HG02973 (cell line): ENCODE measurements at regions not wholly inside any gene's neighbourhood (a gene's known extent, or its start where the extent isn't known, plus 50 kb on each side); places are given as distances from the start of the nearest gene placed in this dataset.
"Not testable (repeated sequence)": the region's sequence is repeated elsewhere in the genome, so short reads cannot be mapped to it uniquely, and the experiment has no call there.

ENCODE experiments used
- ATAC-seq: cut with Tn5 transposase; IDR thresholded peaks from one replicate; pipeline ENCODE4 v1.9.1; 2021; ENCODE audit warnings: moderate library complexity; ENCODE audit not compliant: unreplicated experiment

GRCh38 chr1:96104906-96105305 lies 616.7 kb upstream of the PTBP2 start:
- ATAC-seq: no peak

DNA sequence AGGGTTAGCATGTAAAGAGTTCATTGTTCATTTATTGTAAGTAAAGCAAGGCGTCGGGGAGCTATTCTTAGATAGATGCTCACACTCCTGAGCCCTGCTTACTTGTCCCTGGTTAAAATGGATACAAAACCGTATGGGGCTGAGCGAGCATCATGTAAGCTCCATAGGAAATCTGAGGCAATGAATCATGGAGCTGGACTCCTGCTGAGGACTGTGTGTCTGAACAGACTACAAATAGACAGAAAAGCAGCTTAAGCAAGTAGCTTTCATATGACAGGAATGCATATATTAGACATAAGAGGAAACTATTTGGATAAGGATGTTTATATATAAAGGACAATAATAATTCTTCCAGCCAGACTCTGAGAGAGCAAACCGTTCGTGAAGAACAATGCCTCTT lies 604.9 kb upstream of the PTBP2 start:
- no peak for ATAC-seq

DNA sequence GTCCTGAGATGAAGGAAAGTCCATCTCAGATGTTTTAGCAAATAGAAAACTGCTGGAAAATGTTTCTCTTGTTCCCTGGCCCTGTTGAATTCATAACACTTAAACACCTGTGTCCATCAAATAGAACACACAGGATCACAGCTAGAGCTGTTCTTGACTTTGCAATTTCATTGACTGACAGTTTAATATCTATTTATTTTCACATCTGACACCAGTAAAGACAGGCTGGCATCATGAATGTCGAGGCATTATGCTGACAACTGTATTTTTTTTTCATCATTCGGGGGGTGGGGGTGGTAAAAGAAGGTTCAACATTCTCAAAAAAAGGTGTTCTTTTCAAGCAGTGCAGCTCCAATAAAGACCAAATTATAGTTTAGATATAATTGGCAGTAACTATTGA lies 591.2 kb upstream of the PTBP2 start:
- ATAC-seq: no peak

DNA sequence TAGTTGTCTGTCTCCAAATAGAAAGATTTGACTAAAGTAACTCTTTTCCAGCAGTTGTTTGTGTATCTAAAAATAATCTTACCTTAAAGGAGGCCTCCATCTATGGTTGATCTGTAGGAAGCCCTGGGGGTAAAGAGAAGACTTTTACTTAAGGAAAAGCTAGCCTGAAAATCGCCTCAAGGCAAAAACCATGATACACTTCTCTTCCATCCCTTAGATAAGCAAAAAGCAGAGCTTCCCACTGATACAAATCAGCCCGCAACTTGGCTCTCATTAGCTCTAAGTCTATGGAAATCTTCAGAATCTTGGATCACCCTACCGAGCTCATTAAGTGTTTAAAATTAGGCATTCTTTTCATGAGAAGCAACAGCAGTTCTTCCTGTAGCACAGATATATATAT lies 576.9 kb upstream of the PTBP2 start:
- ATAC-seq: no peak

DNA sequence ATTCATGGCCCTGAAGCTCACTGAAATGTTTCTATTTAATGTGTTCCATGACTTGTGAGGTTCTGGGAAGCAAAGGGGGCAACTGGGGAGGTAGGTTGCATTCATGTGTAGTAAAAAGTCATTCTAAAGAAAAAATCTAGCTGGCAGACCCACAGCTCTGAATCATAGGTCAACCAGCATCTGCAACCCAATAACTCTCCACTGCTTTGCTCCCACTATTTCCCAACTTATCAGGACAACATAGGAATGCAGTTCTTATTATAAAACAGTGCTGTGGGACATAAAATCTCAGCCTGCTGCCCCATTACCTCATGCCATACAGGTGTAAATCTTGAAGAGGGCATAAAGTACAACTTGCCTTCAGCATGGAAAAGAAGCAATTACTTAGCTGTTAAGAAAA lies 576.1 kb upstream of the PTBP2 start:
- ATAC-seq: no peak

DNA sequence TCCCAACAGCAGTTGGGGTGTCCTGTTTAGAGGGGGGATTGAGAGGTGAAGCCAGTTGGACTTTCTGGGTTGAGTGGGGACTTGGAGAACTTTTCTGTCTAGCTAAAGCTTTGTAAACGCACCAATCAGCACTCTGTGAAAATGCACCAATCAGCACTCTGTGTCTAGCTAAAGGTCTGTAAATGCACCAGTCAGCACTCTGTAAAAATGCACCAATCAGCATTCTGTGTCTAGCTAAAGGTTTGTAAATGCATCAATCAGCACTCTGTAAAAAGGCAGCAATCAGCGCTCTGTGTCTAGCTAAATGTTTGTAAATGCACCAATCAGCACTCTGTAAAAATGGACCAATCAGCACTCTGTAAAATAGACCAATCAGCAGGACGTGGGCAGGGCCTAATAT lies 568.6 kb upstream of the PTBP2 start:
- not testable (repeated sequence) for ATAC-seq

GRCh38 chr1:96157101-96157500 lies 564.5 kb upstream of the PTBP2 start:
- no peak for ATAC-seq

DNA sequence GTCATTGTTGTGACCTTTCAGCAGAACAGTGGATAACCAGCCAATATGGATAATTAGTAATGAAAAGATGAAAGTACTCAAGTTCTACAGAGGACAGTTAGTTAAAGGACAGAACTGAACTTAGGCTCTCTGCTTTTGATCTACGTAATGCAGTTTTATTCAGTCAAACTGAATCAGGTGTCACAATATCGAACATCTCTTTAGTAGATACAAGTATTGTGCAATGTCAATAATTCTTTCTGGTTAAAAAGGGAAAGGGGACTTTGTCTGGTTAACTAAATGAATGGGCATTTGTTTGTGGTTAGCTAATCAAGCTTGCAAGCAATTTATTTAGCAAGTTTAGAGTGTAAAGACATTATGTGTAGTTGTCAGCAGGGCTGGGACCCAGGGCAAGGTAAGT lies 562.2 kb upstream of the PTBP2 start:
- ATAC-seq: no peak

DNA sequence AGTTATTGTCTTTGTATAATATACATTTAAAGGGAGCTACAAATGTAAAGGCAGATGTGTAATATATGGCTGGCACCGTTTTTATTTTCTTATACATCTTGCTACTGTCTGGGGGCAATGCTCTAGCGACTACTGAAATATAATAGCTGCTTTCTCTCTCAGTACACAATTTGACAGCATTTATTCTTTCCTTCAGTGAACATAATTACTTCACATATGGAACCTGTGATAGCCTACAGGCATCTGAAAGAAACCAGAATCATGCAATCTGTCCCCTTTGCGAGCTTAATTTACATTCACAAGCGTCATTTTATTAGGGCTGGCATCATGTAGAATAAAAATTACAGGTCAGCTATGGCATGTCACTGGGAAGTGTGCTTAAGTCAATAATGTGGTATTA lies 557.5 kb upstream of the PTBP2 start:
- ATAC-seq: no peak

DNA sequence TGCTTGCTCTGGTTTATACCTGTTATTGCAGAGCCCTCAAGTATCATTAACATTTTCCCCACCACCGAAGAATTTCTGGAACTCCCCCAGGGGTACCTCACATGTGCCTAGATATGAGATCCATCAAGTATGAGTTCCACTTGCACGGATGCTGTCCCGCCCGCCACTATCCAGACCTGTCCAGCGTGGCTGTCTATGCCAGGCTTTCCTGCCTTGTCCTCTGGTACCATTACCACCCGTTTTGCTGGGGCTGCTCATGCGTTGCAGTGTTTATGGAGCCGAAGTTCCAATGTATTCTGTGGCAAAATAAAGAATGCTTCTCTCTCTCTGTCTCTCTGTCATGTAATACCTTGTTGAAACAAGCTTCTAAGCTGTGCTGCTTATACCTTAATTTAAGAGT lies 543.5 kb upstream of the PTBP2 start:
- ATAC-seq: no peak

DNA sequence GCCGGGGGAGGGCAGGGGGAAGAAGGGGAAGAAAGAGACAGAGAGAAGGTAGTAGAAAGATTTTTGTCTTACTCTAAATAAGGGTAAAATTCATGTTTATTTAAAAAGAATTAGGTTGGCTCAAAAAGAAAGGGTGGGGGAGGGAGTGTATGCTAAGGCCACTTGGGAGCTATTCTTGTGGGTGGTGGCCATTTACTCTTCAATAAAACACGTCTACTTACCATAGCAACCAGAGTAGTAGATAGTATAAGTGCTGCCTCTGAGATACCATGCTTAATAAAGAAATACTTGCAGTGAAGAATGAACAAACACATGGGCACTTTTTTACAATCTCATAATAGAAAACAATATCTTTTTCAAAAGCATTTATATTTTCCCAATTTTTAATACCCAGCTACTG lies 538.1 kb upstream of the PTBP2 start:
- no peak for ATAC-seq

GRCh38 chr1:96183928-96184327 lies 537.7 kb upstream of the PTBP2 start:
- ATAC-seq: no peak

GRCh38 chr1:96185181-96185580 lies 536.4 kb upstream of the PTBP2 start:
- no peak for ATAC-seq

DNA sequence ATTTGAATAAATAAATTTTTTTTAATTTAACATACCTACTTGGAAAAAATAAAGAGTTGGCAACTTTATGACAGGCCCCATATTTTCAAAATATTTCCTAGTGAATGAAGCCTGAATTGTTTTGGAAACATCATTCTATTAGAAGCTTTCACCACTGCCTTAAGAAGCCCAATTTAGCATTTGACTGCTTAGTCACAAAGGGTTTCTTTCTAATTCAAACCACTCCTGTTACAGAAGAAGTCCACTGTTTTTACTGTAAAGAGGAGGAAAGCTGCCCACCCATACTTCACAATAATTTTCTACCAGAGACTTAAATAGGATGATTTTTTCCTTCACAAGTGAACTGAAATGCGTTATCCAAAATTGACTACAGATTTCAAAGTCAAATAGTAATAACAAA lies 534.6 kb upstream of the PTBP2 start:
- ATAC-seq: no peak

DNA sequence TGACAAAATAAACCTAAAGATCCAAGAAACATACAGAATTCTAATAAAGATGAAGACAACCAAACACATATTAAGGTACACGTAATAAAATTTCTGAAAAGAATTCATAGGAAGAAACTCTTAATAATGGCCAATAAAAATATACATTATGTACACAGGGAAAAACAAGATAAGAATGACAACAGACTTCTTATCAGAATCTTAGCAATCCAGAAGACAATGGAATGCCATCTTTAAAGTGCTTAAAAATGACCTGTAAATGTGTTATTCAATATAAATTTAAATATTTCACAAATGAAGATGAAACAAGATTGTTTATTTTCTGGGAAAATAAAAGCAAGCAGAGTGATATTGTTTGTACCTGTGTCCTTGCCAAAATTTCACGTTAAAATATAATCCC lies 530.4 kb upstream of the PTBP2 start:
- no peak for ATAC-seq

DNA sequence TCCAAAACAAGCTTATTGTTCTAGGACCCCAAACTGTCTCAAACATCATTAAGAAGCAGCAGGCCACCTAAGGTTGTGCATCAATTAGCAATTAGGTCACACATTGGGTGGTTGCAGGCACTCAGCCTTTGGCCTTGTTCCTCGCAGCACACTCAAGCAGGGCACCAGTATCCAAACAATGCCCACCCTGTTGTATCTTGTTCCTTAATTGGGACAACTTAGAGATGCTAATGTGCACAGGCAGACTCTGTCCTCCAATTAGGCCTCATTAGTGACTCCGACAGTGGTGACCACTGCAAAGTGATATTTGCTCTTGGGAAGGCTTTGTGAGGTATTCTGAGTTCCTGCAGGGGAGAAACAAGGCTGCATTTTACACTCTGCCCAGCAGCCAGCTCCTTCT lies 515.1 kb upstream of the PTBP2 start:
- ATAC-seq: no peak

GRCh38 chr1:96207936-96208335 lies 513.6 kb upstream of the PTBP2 start:
- no peak for ATAC-seq

DNA sequence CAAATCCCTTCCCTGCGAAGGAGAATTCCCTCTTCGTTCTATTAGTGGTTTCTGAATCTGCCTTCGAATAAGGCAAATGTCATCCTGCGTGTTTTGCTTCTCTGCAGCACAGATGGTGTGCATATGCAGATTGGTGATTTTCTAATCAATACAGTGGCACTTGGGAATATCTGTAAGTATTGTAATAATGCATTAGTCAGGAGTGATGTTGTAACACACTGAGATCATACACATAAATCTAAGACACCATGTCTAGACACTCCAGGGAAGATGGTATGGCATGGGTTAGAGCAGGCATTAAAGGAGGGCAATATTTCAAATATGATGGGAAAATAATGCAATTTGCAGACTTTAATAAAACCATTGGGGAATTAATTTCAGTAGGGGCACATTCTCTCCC lies 513.2 kb upstream of the PTBP2 start:
- no peak for ATAC-seq

- ATAC-seq: no peak
Measured at GRCh38 chr1:96210054-96210453, 511.5 kb upstream of the PTBP2 start.

GRCh38 chr1:96211202-96211601 lies 510.4 kb upstream of the PTBP2 start:
- no peak for ATAC-seq

DNA sequence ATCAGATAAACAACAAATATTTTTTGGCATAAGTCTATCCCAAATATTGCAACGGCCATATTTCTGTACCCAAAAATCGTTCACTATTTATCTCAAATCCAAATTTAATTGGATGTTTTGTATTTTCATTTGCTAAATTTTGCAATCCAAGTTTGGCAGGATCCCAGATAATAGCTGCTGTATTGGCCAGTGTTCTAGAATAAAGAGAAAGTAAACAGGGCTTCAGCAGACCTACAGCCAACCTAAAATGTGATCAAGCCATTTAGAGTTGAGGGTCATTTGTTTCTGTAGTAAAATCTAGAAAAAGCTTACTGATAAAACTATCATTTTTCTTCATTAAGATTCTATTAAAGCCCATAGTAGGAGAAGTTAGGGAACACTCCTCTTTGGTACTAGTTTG lies 506.6 kb upstream of the PTBP2 start:
- ATAC-seq: no peak

GRCh38 chr1:96220651-96221050 lies 500.9 kb upstream of the PTBP2 start:
- ATAC-seq: no peak

- ATAC-seq: no peak
Measured at GRCh38 chr1:96222701-96223100, 498.9 kb upstream of the PTBP2 start.

GRCh38 chr1:96224229-96224628 lies 497.4 kb upstream of the PTBP2 start:
- not testable (repeated sequence) for ATAC-seq
